SK-N-SH treated with all-trans-retinoic acid at 6 μM for 48 hours (cell line): ENCODE measurements at regions not wholly inside any gene's neighbourhood (a gene's known extent, or its start where the extent isn't known, plus 50 kb on each side); places are given as distances from the start of the nearest gene placed in this dataset.

Experiments
- ATAC-seq: fragments of 200-7000 bp; cut with Tn5 transposase; 3 replicates; pipeline ENCODE4 v1.9.1; 2020; ENCODE audit warnings: mild to moderate bottlenecking, moderate library complexity
- ARNTL ChIP-seq: fragments of 450-650 bp; formaldehyde crosslinking; IDR thresholded peaks from 2 replicates; pipeline ENCODE4 v1.5.0; 2020; ENCODE audit warnings: low read depth, mild to moderate bottlenecking, moderate library complexity, borderline replicate concordance
- BACH2 ChIP-seq: fragments of 250-450 bp; sonication (Bioruptor Pico); IDR thresholded peaks from 2 replicates; pipeline ENCODE4 v1.9.0; 2021; ENCODE audit warnings: mild to moderate bottlenecking, borderline replicate concordance
- CREB5 ChIP-seq: fragments of 250-450 bp; sonication (Bioruptor Pico); IDR thresholded peaks from 2 replicates; pipeline ENCODE4 v1.5.1; 2020; ENCODE audit warnings: low read depth, mild to moderate bottlenecking, moderate library complexity
- CSDC2 ChIP-seq: fragments of 250-450 bp; sonication (Bioruptor Pico); IDR thresholded peaks from 2 replicates; pipeline ENCODE4 v1.5.0; 2020; ENCODE audit warnings: mild to moderate bottlenecking, moderate library complexity
- CSRNP3 ChIP-seq: fragments of 250-450 bp; sonication (Bioruptor Pico); IDR thresholded peaks from 2 replicates; pipeline ENCODE4 v1.5.1; 2021; ENCODE audit warnings: mild to moderate bottlenecking, moderate library complexity
- ESRRG ChIP-seq: fragments of 250-450 bp; sonication (Bioruptor Pico); IDR thresholded peaks from 2 replicates; pipeline ENCODE4 v1.6.1; 2021; ENCODE audit warnings: mild to moderate bottlenecking
- GLIS3 ChIP-seq: fragments of 250-450 bp; sonication (Bioruptor Pico); IDR thresholded peaks from 2 replicates; pipeline ENCODE4 v1.5.0; 2020; ENCODE audit warnings: mild to moderate bottlenecking, moderate library complexity
- ISL1 ChIP-seq: fragments of 250-450 bp; sonication (Bioruptor Pico); IDR thresholded peaks from 2 replicates; pipeline ENCODE4 v2.1.2; 2022; ENCODE audit warnings: mild to moderate bottlenecking, moderate library complexity
- OSR1 ChIP-seq: fragments of 250-450 bp; sonication (Bioruptor Pico); IDR thresholded peaks from 2 replicates; pipeline ENCODE4 v1.8.0; 2022; ENCODE audit warnings: moderate library complexity, mild to moderate bottlenecking, inconsistent platforms
- PATZ1 ChIP-seq: fragments of 250-450 bp; sonication (Bioruptor Pico); IDR thresholded peaks from 2 replicates; pipeline ENCODE4 v1.8.0; 2020; ENCODE audit warnings: mild to moderate bottlenecking, moderate library complexity, borderline replicate concordance
- RARB ChIP-seq: fragments of 250-450 bp; sonication (Bioruptor Pico); IDR thresholded peaks from 2 replicates; pipeline ENCODE4 v1.8.0; 2021; ENCODE audit warnings: mild to moderate bottlenecking, moderate library complexity
- TCF4 ChIP-seq: fragments of 250-450 bp; sonication (Bioruptor Pico); IDR thresholded peaks from 2 replicates; pipeline ENCODE4 v1.8.0; 2021; ENCODE audit warnings: mild to moderate bottlenecking, moderate library complexity, borderline replicate concordance
- TOX ChIP-seq: fragments of 250-450 bp; sonication (Bioruptor Pico); IDR thresholded peaks from 2 replicates; pipeline ENCODE4 v1.8.0; 2021; ENCODE audit warnings: mild to moderate bottlenecking, moderate library complexity, borderline replicate concordance
- TSHZ2 ChIP-seq: fragments of 250-450 bp; sonication (Bioruptor Pico); IDR thresholded peaks from 2 replicates; pipeline ENCODE4 v1.5.0; 2020; ENCODE audit warnings: mild to moderate bottlenecking, moderate library complexity
- ZC3H10 ChIP-seq: fragments of 250-450 bp; sonication (Bioruptor Pico); IDR thresholded peaks from 2 replicates; pipeline ENCODE4 v1.5.1; 2021; ENCODE audit warnings: mild to moderate bottlenecking, moderate library complexity
- ZFP3 ChIP-seq: fragments of 250-450 bp; sonication (Bioruptor Pico); IDR thresholded peaks from 2 replicates; pipeline ENCODE4 v1.5.0; 2020; ENCODE audit warnings: mild to moderate bottlenecking, moderate library complexity
- ZFP30 ChIP-seq: fragments of 450-650 bp; formaldehyde crosslinking; IDR thresholded peaks from 2 replicates; pipeline ENCODE4 v1.5.0; 2022; ENCODE audit warnings: mild to moderate bottlenecking, moderate library complexity
- ZNF565 ChIP-seq: fragments of 450-650 bp; formaldehyde crosslinking; conservative IDR thresholded peaks from 2 replicates; pipeline ENCODE4 v1.5.0; 2020; ENCODE audit warnings: low read depth, mild to moderate bottlenecking, moderate library complexity
- ZNF70 ChIP-seq: fragments of 450-650 bp; formaldehyde crosslinking; IDR thresholded peaks from 2 replicates; pipeline ENCODE4 v1.5.0; 2020; ENCODE audit warnings: mild to moderate bottlenecking, moderate library complexity
- ZNF8 ChIP-seq: fragments of 450-650 bp; formaldehyde crosslinking; IDR thresholded peaks from 2 replicates; pipeline ENCODE4 v1.5.0; 2020; ENCODE audit warnings: mild to moderate bottlenecking, moderate library complexity

GRCh38 chr5:3059488-3059887, 308.0 kb upstream of the IRX2 start:
- no peak for ATAC-seq
- TF ChIP-seq ISL1 (CRISPR knock-in tag) (no peak), ZFP30 (CRISPR knock-in tag) (no peak), PATZ1 (CRISPR knock-in tag) (no peak), ZNF8 (CRISPR knock-in tag) (no peak), CREB5 (CRISPR knock-in tag) (no peak), ZC3H10 (CRISPR knock-in tag) (no peak), ZNF565 (CRISPR knock-in tag) (no peak), ARNTL (no peak), ZNF70 (CRISPR knock-in tag) (no peak), ESRRG (no peak), OSR1 (CRISPR knock-in tag) (no peak), TCF4 (CRISPR knock-in tag) (no peak), GLIS3 (no peak), BACH2 (CRISPR knock-in tag) (no peak), TOX (CRISPR knock-in tag) (no peak), CSRNP3 (CRISPR knock-in tag) (no peak), TSHZ2 (no peak), ZFP3 (CRISPR knock-in tag) (no peak), RARB (no peak), CSDC2 (no peak)

GRCh38 chr5:3058942-3059341, 307.5 kb upstream of the IRX2 start:
- ATAC-seq = no peak
- TF ChIP-seq TOX (CRISPR knock-in tag) (no peak), BACH2 (CRISPR knock-in tag) (no peak), ISL1 (CRISPR knock-in tag) (no peak), CSRNP3 (CRISPR knock-in tag) (no peak)

GRCh38 chr5:3056866-3057265, 305.4 kb upstream of the IRX2 start:
- TF ChIP-seq PATZ1 (CRISPR knock-in tag) = no peak
- no peak for TF ChIP-seq ISL1 (CRISPR knock-in tag)
- TF ChIP-seq TSHZ2 = no peak
- TF ChIP-seq ESRRG = no peak
- no peak for TF ChIP-seq ZFP30 (CRISPR knock-in tag)
- no peak for TF ChIP-seq CREB5 (CRISPR knock-in tag)
- TF ChIP-seq TOX (CRISPR knock-in tag) = no peak
- TF ChIP-seq CSRNP3 (CRISPR knock-in tag) = no peak
- ATAC-seq = no peak
